ENCODE measurements at regions not wholly inside any gene's neighbourhood (a gene's known extent, or its start where the extent isn't known, plus 50 kb on each side); places are given as distances from the start of the nearest gene placed in this dataset.

- Histone ChIP-seq H3K9me3 (replicated peaks; ENCODE audit: control insufficient read depth, insufficient read depth, low read depth, low read length) (no peaks in the 10 kb centered on the region), H3K9me1 (ENCODE audit: control insufficient read depth, insufficient read depth, low read length) (no peaks in the 10 kb centered on the region), H3K36me3 (ENCODE audit: control insufficient read depth, insufficient read depth, low read length) (no peaks in the 10 kb centered on the region), H3K79me2 (ENCODE audit: control insufficient read depth, insufficient read depth, low read length) (no peaks in the 10 kb centered on the region), H4K20me1 (replicated peaks; ENCODE audit: control insufficient read depth, insufficient read depth, low read length) (no peaks in the 10 kb centered on the region), H3K4me3 (no peak overlapping the region), H2AFZ (ENCODE audit: low read depth, low read length) (no peak overlapping the region), H3K4me2 (ENCODE audit: insufficient read depth, low read length) (no peak overlapping the region), H3K27me3 (ENCODE audit: control insufficient read depth in 2 of 2, insufficient read depth in 2 of 2, low read length in 2 of 2) (no peaks in the 10 kb centered on the region), H3K4me1 (replicated peaks in 1 of 2; ENCODE audit: control insufficient read depth in 2 of 2, insufficient read depth in 2 of 2, low read length in 2 of 2) (no peaks in the 10 kb centered on the region), H3K27ac (ENCODE audit: extremely low read depth, low read depth, low read length) (no peak overlapping the region), H3K9ac (ENCODE audit: insufficient read depth in 1 of 2, low read depth in 2 of 2, low read length in 2 of 2) (no peak overlapping the region)
- in situ Hi-C loops (cut with MboI) (no loop called here), intact Hi-C loops (cut with micrococcal nuclease) (no loop called here)
- TF ChIP-seq ZNF586 (CRISPR knock-in tag; conservative IDR thresholded peaks at IDR 0.05) (no peak), ZNF707 (CRISPR knock-in tag; conservative IDR thresholded peaks at IDR 0.05) (no peak), MXD1 (CRISPR knock-in tag; IDR thresholded peaks at IDR 0.05; ENCODE audit: borderline replicate concordance, poor library complexity, severe bottlenecking) (no peak), GTF2A2 (tag; IDR thresholded peaks at IDR 0.05) (no peak), ZNF609 (CRISPR knock-in tag; IDR thresholded peaks at IDR 0.05; ENCODE audit: borderline replicate concordance) (no peak)
- no TSS peak for BruUV-seq (replicated peaks)
- DNase-seq (ENCODE audit: extremely low read depth in 1 of 4, low spot score in 3 of 4) (no peak), FAIRE-seq (no peak), ATAC-seq (no peak)
- WGBS (ENCODE audit: insufficient coverage, low coverage, missing lambda C conversion rate), result 1% methylated on average over 6 of the region's 6 CpGs
- POLR2A ChIA-PET, result no interaction called here
- CTCF ChIA-PET (ENCODE audit: low intra/inter-chr PET ratio), result no interaction called here
Observed at GRCh38 chr3:95387242-95388021, 1324.6 kb downstream of the NSUN3 start.

All from K562 (cell line).